ENCODE measurements at regions not wholly inside any gene's neighbourhood (a gene's known extent, or its start where the extent isn't known, plus 50 kb on each side); places are given as distances from the start of the nearest gene placed in this dataset.
"Not testable (repeated sequence)": the region's sequence is repeated elsewhere in the genome, so short reads cannot be mapped to it uniquely, and the experiment has no call there.

DNA sequence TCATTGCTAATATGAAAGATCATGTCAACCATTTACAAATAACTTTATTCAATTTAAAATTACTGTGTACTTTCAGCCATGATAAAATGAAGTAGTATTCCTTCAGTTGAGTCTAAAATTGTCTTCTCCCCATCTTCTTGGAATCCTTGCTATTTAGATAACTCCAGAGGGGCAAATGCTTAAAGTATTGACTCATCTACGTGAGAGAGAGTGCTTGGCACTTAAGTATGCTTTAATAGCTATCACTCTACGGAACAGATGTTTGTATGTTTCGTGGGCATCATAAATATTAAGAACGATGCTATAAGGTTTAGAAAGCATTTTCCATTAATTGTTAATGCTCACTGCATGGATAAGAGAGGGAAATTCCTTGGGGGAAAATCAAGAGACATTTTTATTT lies 69.3 kb upstream of the MED13 start:
- DNase-seq (ENCODE audit: low read depth in 1 of 2, low spot score in 1 of 2): no peak
- no peak for TF ChIP-seq JUND (IDR thresholded peaks at IDR 0.05; ENCODE audit: low read depth)

GRCh38 chr17:62131271-62131670 lies 66.2 kb upstream of the MED13 start:
- DNase-seq (ENCODE audit: low read depth in 1 of 2, low spot score in 1 of 2); in situ Hi-C loops (cut with HindIII; ENCODE audit: low pct_unique_long_range_greater_than_20kb, low sequenced_read_pairs): not testable (repeated sequence)

More for the DNA sequence above, 69.3 kb upstream of the MED13 start:
- in situ Hi-C loops (cut with HindIII; ENCODE audit: low pct_unique_long_range_greater_than_20kb, low sequenced_read_pairs): no loop called here

GRCh38 chr17:62130739-62131138 lies 65.7 kb upstream of the MED13 start:
- DNase-seq (ENCODE audit: low read depth in 1 of 2, low spot score in 1 of 2): no peak
- TF ChIP-seq JUND (IDR thresholded peaks at IDR 0.05; ENCODE audit: low read depth): no peak
- in situ Hi-C loops (cut with HindIII; ENCODE audit: low pct_unique_long_range_greater_than_20kb, low sequenced_read_pairs): no loop called here

DNA sequence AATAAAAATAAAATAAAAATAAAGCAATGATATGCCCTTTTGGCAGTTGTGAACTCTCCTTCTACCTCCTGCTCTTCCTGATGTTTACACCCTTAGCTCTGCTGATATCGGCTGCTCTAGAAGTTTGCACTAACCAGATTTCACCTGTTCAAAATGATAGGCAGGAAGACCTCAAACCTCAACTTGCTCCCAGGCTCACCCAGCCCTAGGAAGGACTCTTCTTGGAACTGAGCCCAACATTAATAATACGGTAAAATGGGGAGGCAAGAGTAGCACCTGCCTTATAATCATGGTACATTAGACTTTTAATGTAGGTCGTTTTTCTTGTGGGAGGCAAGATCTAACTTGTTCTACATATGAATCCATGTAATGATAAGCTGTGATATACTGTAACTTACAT lies 61.2 kb upstream of the MED13 start:
- no peak for DNase-seq (ENCODE audit: low read depth in 1 of 2, low spot score in 1 of 2)
- in situ Hi-C loops (cut with HindIII; ENCODE audit: low pct_unique_long_range_greater_than_20kb, low sequenced_read_pairs): no loop called here
- TF ChIP-seq JUND (IDR thresholded peaks at IDR 0.05; ENCODE audit: low read depth): no peak

GRCh38 chr17:62125307-62125706 lies 60.2 kb upstream of the MED13 start:
- TF ChIP-seq JUND (IDR thresholded peaks at IDR 0.05; ENCODE audit: low read depth): no peak
- in situ Hi-C loops (cut with HindIII; ENCODE audit: low pct_unique_long_range_greater_than_20kb, low sequenced_read_pairs): no loop called here
- DNase-seq (ENCODE audit: low read depth in 1 of 2, low spot score in 1 of 2): no peak

GRCh38 chr17:62121025-62121730 lies 56.1 kb upstream of the MED13 start:
- TF ChIP-seq JUND (IDR thresholded peaks at IDR 0.05; ENCODE audit: low read depth): no peak
- in situ Hi-C loops (cut with HindIII; ENCODE audit: low pct_unique_long_range_greater_than_20kb, low sequenced_read_pairs): no loop called here
- DNase-seq (ENCODE audit: low read depth in 1 of 2, low spot score in 1 of 2): no peak

DNA sequence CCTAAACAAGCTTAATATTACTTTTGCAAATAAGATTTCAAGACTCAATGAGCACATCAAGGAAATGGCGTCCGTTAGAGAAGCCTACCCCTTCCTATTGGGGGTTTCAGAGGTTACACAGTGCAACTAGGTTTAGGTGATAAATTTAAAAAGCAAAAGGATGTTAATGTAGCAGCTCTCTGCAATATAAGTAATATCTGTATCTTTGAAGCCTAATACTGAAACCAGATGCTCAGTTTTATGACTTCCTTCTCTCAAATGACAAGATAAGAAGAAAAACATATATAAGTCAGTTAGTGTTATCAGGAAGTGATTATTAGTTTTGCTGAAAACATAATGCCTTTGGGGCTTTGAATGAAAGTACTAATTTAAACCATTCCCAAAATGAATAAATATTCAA lies 54.3 kb upstream of the MED13 start:
- TF ChIP-seq JUND (IDR thresholded peaks at IDR 0.05; ENCODE audit: low read depth): no peak
- in situ Hi-C loops (cut with HindIII; ENCODE audit: low pct_unique_long_range_greater_than_20kb, low sequenced_read_pairs): no loop called here
- DNase-seq (ENCODE audit: low read depth in 1 of 2, low spot score in 1 of 2): no peak

Data from T47D (cell line).